Pancreas (tissue), 10 donors: ENCODE measurements at regions not wholly inside any gene's neighbourhood (a gene's known extent, or its start where the extent isn't known, plus 50 kb on each side); places are given as distances from the start of the nearest gene placed in this dataset.

Experiments
- ATAC-seq, 4 donors: fragments of 200-7000 bp; cut with Tn5 transposase; one replicate each; pipeline versions ENCODE4 v1.8.0 to v1.9.1; 2020; ENCODE audit warnings: mild to moderate bottlenecking in 4 of 4, moderate library complexity in 4 of 4
- DNase-seq, 6 donors: peaks; one replicate each; pipeline ENCODE4 v3.0.0-alpha.2; 2020
- FAIRE-seq: peaks from 2 replicates; lab custom pipeline; 2012; peaks lifted over from hg19 to GRCh38; lab: Jason Lieb, UNC
- H3K27ac ChIP-seq, 4 donors: fragments of 200-600 bp; sonication (generic); 1 replicate in 3 of 4; 2 replicates in 1 of 4; pipeline versions ENCODE4 v1.5.0 to v1.8.0; 2020
- H3K27me3 ChIP-seq, 4 donors: fragments of 200-600 bp; one replicate each; pipeline ENCODE4 v1.8.0; 2021
- H3K36me3 ChIP-seq, 3 donors: fragments of 200-600 bp; sonication (generic) in 1 of 3; one replicate each; pipeline versions ENCODE4 v1.5.0 to v1.8.0; 2020 to 2021
- H3K4me1 ChIP-seq, 3 donors: fragments of 200-600 bp; one replicate each; pipeline ENCODE4 v1.8.0; 2021
- H3K4me3 ChIP-seq, 4 donors: fragments of 200-600 bp; sonication (generic) in 2 of 4; one replicate each; pipeline versions ENCODE4 v1.5.0 to v1.8.0; 2020 to 2021
- H3K9me3 ChIP-seq, 4 donors: fragments of 200-600 bp; one replicate each; pipeline ENCODE4 v1.8.0; 2021
- WGBS, 2 donors: extraction: QIAGEN DNeasy Blood & Tissue Kit; methylation state at CpG; one replicate each; pipeline ENCODE4 v1.1.7; 2013; 5-methylcytosine and 5-hydroxymethylcytosine counted together
- intact Hi-C, 3 donors: fragments of 100-400 bp; cut with DNase I; formaldehyde crosslinking; loops; one replicate each; pipeline versions ENCODE4 v1.11.1 to v1.14.2; 2022
- TF ChIP-seq, protein P1 (sequence below), 4 donors: fragments of 200-600 bp; sonication (generic) in 3 of 4; IDR thresholded peaks; one replicate each; pipeline versions ENCODE4 v1.5.0 to v1.8.0; 2021; ENCODE audit warnings: antibody characterized with exemption in 4 of 4
- donor health status: healthy with polysubstance abuse.
- donor health status: DM: no; HTN: no; CAD: no; lungs with moderate emphysema.
- donor health status: DM: no; HTN: no; CAD: no.
- donor health status: control.
- donor health status: control.
- donor health status: Bipolar disorder and iron deficiency.
- donor health status: DM: yes; HTN: yes; CAD: no.
- donor health status: DM: no; HTN: no; CAD: no.
- donor health status: DM: no; HTN: no; CAD: no.
- donor health status: DM: yes; HTN: yes; CAD: no.

DNA sequence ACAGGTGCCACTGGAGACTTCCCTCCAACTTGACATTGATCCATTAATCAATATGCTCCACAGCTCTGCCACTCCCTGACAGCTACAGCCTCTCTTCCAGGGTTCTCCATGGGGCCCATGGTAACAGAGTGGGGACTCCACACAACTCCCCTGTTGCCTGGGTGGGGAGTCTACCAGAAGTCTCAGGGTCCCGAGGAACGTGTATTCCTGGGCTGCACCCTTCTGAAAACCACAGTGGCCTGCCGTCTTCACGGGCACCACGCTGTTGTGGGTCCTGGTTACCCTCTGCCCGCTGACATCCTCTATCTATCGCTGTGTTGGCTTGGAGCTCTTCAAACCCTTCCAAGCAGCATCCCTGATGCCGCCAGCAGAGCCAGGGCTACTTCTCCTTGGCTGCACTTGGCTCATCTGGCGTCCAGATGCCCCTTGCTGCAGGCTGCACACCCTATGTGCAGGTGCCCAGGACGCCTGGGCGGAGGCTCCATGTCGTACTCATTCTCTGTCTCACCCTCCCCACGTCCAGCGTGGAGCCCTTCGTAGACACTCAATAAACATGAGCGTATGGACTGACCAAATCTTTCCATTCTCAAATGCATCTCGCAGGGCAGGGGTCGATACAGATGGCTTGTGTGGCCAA lies 1341.8 kb downstream of the TBC1D22A start:
- Histone ChIP-seq H3K27ac (no peak overlapping the region), H3K4me1 (no peaks in the 10 kb centered on the region), H3K9me3 (peaks cover 0 to 6% (median 0%) of the 10 kb centered on the region in 4 donors), H3K27me3 (peaks cover 0 to 8% (median 0%) of the 10 kb centered on the region in 4 donors), H3K4me3 (no peak overlapping the region), H3K36me3 (no peaks in the 10 kb centered on the region)
- no peak for DNase-seq
- FAIRE-seq, result no peak
- TF ChIP-seq, protein P1, sequence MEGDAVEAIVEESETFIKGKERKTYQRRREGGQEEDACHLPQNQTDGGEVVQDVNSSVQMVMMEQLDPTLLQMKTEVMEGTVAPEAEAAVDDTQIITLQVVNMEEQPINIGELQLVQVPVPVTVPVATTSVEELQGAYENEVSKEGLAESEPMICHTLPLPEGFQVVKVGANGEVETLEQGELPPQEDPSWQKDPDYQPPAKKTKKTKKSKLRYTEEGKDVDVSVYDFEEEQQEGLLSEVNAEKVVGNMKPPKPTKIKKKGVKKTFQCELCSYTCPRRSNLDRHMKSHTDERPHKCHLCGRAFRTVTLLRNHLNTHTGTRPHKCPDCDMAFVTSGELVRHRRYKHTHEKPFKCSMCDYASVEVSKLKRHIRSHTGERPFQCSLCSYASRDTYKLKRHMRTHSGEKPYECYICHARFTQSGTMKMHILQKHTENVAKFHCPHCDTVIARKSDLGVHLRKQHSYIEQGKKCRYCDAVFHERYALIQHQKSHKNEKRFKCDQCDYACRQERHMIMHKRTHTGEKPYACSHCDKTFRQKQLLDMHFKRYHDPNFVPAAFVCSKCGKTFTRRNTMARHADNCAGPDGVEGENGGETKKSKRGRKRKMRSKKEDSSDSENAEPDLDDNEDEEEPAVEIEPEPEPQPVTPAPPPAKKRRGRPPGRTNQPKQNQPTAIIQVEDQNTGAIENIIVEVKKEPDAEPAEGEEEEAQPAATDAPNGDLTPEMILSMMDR (IDR thresholded peaks at IDR 0.05), result no peak
- no peak for ATAC-seq
- WGBS, 2 donors, result 53 to 68% methylated on average over 18 of the region's 18 CpGs
- intact Hi-C loops, result no loop called here

DNA sequence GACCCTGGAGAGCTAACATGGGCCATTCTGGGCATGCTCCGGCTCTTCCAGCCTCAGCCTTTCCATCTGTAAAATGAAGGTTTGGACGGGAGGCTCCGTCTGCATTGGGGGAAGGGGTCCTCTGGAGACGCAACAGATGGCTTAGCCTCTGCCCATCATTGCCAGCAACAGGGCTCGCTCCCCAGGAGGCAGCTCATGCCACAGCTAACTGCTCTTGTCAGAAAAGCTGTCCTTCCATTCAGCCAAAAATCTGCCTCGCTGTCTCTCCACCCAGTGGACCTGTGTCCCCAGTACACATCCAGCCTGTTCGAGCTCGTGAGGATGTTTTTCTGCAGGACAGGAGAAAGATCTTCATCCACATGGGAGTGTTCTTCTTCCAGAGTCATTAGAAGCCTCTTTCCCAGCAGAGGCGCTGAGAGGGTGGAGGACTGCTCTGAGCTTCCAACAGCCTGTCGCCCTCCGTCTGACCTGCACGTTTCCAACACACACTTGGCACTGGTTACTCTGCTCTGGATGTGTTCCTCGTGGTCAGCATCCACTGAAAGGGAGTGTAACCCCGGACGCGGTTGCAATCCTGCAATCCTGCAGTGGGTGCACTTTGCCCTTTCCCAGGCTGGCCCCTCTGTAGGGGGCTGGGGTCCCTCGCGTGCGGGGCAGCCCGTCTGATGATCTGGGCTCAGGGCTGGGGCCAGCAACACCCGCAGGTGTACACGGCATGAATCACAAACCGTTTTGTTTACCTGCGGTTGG lies 1340.9 kb downstream of the TBC1D22A start:
- H3K9me3 ChIP-seq, result no peaks in the 10 kb centered on the region
- intact Hi-C loops, result no loop called here
- no peaks in the 10 kb centered on the region for H3K4me1 ChIP-seq
- no peak for FAIRE-seq
- H3K36me3 ChIP-seq, result no peaks in the 10 kb centered on the region
- no peak for ATAC-seq
- WGBS, 2 donors, result 31 to 43% methylated on average over 24 of the region's 24 CpGs
- H3K27me3 ChIP-seq, result peaks cover 0 to 8% (median 0%) of the 10 kb centered on the region in 4 donors
- no peak overlapping the region for H3K27ac ChIP-seq
- no peak for DNase-seq
- H3K4me3 ChIP-seq, result no peak overlapping the region
- TF ChIP-seq, protein P1 (IDR thresholded peaks at IDR 0.05), result no peak

DNA sequence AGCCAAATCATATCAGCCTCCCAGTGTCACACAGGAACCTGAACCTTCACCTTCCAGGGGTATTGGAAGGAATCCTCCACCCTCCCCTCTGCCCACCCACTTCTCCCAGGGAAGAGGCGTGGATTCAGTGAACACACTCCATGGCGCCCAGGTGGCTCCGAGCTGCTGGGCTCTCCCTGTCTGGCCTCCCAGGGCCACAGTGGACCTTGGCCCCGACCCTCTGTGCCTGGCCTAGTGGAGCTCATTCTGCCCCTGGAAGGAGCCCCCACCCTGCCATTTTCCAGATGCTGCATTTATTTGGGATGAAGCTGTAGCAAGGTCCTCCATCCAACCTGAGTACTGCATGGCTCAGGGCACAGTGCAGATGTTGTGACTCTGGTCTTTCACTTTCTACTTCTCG lies 1340.1 kb downstream of the TBC1D22A start:
- Histone ChIP-seq H3K36me3 (no peaks in the 10 kb centered on the region), H3K27ac (no peak overlapping the region), H3K27me3 (peaks cover 0 to 8% (median 0%) of the 10 kb centered on the region in 4 donors), H3K4me3 (no peak overlapping the region), H3K9me3 (no peaks in the 10 kb centered on the region), H3K4me1 (no peaks in the 10 kb centered on the region)
- no peak for FAIRE-seq
- 58 to 68% methylated on average over 5 of the region's 5 CpGs for WGBS, 2 donors
- no peak for DNase-seq
- intact Hi-C loops, result no loop called here
- no peak for ATAC-seq
- TF ChIP-seq, protein P1 (IDR thresholded peaks at IDR 0.05), result no peak

DNA sequence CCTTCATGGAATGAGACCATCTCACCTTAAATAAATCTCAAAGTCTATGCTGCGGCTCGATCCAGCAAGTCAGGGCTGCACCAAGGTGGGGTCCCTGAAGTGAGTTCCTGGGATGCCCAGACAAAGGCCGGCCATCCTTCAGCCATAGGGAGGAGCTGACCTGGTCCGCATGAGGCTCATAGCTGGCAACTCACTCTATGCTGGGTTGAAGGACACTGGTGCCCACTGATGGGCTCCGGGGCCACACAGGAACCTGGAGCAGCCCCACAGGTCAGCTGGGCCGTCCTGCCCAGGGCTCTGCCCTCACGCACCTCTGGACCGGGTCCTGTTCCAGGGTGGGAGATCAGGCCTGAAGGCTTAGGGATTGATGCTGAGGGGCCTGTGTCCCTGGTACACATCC lies 1339.3 kb downstream of the TBC1D22A start:
- no peak overlapping the region for H3K4me3 ChIP-seq
- H3K27me3 ChIP-seq, result no peaks in the 10 kb centered on the region
- no peaks in the 10 kb centered on the region for H3K4me1 ChIP-seq
- DNase-seq (no peak), FAIRE-seq (no peak), ATAC-seq (no peak)
- intact Hi-C loops, result no loop called here
- H3K27ac ChIP-seq, result no peak overlapping the region
- H3K9me3 ChIP-seq, result no peaks in the 10 kb centered on the region
- WGBS, 2 donors, result 71 to 80% methylated on average over 8 of the region's 8 CpGs
- TF ChIP-seq, protein P1 (IDR thresholded peaks at IDR 0.05), result no peak
- H3K36me3 ChIP-seq, result no peaks in the 10 kb centered on the region
